ENCODE measurements at regions not wholly inside any gene's neighbourhood (a gene's known extent, or its start where the extent isn't known, plus 50 kb on each side); places are given as distances from the start of the nearest gene placed in this dataset.
"Not testable (repeated sequence)": the region's sequence is repeated elsewhere in the genome, so short reads cannot be mapped to it uniquely, and the experiment has no call there.

GRCh38 chr4:181827246-181827645 is 416.0 kb upstream of the TENM3 start:
- no peak for DNase-seq

GRCh38 chr4:181830404-181831035 is 412.7 kb upstream of the TENM3 start:
- no peak for DNase-seq

DNA sequence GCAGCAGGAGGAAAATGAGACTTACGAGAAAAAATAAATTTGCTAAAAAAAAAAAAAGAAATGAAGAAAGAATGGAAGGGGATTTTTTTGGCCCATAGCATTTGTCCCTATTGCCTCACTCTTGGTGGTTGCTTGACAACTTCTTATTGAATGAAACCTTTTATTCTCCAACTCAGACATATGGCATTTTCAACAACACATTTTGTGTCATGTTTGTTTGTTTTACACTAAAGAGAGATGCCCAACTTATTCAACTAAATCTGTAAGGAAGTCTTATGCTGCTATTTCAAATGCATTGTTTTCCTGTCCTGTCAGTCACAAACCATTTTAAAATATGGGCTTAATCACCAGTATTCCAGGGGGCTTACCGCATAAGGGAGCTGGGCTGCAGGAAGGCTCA is 409.1 kb upstream of the TENM3 start:
- no peak for DNase-seq

DNA sequence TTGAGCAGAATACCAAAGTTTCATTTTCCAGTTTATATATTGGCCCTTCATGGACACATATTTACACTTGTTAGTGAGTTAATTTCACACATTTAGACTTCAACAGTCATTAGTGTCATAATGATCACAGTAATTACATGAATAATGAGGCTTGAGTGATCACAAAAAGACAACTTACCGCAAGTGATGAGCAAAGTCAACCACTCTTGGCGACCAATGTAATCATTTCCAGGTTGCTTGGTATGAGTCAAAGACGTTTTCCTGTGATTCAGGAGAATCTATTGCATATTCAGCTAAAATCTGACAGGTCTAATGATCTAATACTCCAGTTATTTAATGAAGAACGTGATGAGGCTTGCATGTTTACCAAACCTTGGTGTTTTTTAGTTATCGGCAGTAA is 407.9 kb upstream of the TENM3 start:
- DNase-seq = peak; percentile 58

DNA sequence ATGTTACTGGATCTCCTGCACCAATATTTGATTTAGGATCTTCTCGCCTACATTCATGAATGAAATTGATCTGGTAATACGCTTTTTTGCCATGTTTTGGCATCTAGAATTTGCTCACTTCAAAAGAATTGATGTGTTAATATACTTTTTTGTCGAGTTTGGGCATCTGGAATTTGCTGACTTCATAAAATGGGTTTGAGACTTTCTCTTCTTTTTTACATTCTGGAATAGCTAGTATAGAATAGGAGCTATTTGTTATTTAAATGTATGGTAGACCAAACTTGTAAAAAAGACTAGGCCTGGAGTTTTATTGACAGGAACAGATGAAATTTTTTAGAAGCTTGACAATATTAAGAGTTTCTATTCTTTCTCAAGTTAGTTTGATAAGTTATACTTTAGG is 404.9 kb upstream of the TENM3 start:
- DNase-seq = no peak

- not testable (repeated sequence) for DNase-seq
Measured at GRCh38 chr4:181843797-181844196, 399.4 kb upstream of the TENM3 start.

DNA sequence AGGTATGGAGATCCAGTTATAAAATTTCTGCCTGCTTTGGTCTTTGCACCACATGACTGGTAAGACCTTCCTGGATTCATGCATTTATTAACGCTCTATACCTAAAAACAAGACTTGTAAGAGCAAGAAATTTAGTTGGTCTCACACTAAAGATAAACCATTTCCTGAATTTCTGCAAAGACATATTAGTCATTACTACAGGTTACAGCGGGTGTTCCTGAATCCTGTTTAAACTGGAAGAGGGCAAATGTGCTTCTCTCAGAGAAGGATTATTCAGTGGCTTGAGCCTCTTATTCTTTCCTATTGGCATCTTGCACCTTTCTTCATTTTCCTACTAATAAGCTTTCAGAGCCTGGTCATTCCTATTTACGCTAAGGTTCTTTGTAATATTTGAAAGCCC is 397.6 kb upstream of the TENM3 start:
- no peak for DNase-seq

- no peak for DNase-seq
Measured at GRCh38 chr4:181846934-181847333, 396.3 kb upstream of the TENM3 start.

- no peak for DNase-seq
Measured at GRCh38 chr4:181848357-181848756, 394.8 kb upstream of the TENM3 start.

GRCh38 chr4:181849472-181849871 is 393.7 kb upstream of the TENM3 start:
- DNase-seq = no peak

- no peak for DNase-seq
Measured at GRCh38 chr4:181853881-181854511, 389.2 kb upstream of the TENM3 start.

GRCh38 chr4:181855307-181855706 is 387.9 kb upstream of the TENM3 start:
- DNase-seq = no peak

DNA sequence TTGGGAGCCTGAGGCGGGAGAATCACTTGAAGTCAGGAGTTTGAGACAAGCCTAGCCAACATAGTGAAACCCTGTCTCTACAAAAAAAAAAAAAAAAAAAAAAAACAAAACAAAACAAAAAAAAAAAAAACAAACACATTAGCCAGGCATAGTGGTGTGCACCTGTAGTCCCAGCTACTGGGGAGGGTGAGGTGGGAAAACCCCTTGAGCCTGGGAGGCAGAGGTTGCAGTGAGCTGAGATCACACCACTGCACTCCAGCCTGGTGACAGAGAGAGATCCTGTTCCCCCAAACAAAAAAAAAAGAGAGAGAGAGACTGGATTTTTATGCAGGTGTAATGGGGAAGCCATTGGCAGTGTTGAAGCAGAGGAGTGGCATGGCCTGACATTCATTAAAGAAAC is 385.7 kb upstream of the TENM3 start:
- DNase-seq = not testable (repeated sequence)

- peak; percentile 19 for DNase-seq
Measured at GRCh38 chr4:181858741-181859140, 384.5 kb upstream of the TENM3 start.

DNA sequence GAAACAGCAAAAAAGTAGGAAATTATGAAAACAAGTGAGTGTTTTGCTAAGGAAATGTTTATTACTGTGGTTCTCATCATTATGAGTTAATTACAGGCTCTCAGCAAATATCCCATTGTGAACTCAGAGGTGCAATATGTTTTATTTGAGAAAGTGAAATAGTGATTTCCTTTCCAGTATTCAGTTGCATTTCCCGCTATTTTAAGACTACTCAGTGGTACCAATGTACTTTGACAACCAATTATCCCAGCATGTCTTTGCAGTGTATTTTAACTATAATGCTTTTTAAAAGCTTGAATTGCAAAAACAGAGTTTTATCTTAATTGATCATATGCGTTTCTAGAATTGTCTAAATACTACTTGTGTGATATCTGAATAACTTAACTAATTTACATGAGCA is 383.8 kb upstream of the TENM3 start:
- DNase-seq = no peak

DNA sequence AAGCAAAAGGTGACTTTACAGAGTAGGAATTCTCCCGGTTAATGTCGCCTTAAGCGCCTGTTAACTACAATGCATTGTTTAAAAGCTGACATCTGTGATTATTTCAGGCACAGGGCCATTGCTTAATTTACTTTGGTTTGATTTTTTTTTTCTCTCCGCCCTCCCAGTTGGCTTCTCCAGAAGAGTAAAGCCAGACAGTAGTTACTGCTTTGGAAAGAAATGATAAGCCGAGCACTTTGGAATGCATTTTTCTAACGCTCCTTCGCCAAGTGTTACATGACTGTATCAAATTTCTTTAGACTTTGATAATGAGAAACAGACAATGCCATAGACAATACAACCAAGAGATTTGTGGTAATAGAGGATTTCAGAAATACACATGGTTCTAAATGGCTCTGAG is 383.0 kb upstream of the TENM3 start:
- DNase-seq = peak; percentile 92

GRCh38 chr4:181860668-181861067 is 382.5 kb upstream of the TENM3 start:
- DNase-seq = no peak

- peak; percentile 60 for DNase-seq
Measured at GRCh38 chr4:181863856-181864255, 379.3 kb upstream of the TENM3 start.

DNA sequence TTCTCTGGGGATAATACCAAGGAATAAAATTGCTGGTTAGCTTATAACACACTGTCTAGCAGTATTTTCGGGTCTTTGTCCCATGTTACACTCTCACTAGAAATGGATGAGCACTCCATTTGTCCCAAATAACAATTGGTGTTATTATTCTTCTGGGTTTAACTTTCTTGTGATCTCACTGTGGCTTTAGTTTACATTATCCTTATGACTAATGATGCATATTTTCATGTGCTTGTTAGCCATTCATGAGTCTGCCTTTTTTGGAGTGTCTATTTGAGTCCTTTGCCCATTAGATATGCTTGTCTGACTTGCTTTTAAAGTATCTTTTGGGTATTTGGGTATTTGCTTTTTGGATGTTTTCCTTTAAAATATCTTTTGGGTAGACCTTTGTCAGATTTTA is 372.9 kb upstream of the TENM3 start:
- peak; percentile 71 for DNase-seq

DNA sequence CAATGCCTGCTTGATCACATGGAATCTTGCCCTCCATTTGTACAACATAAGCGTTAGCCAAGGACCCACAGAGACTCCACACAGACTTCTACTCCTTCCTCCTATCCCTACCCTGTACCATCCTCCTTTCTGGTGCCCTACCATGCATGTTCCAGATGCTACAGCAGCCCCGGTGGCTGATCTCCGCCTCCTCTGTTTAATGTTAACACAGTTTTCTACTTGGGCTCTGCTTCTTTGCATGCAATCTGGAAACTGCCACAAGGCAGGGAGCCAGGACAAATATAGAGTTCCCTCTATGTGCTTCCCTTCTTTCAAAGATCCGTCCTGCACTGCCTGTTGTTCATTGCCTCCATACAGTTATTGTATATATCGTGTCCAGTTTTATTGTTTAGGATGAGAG is 368.6 kb upstream of the TENM3 start:
- no peak for DNase-seq

GRCh38 chr4:181877329-181877848 is 365.8 kb upstream of the TENM3 start:
- DNase-seq = peak; percentile 76

DNA sequence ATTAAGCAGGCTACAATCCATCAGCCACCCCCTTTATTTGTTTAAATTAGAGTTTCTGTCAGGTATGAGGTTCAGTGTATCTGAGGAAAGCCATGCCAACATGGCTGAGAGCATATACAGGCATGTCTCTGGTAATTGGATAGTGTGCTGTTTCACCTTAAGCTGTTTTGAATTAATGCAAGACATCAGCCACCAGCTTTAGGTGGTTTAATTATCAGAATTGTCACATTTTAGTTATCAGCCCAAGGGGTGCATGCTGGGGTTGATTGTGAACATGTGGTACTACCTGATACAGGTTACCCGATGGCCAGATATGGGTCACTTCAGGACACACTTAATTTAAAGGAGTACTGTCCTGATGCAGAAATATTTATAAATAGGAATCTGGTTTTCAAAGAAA is 353.2 kb upstream of the TENM3 start:
- no peak for DNase-seq

GRCh38 chr4:181890911-181891310 is 352.3 kb upstream of the TENM3 start:
- DNase-seq = no peak

DNA sequence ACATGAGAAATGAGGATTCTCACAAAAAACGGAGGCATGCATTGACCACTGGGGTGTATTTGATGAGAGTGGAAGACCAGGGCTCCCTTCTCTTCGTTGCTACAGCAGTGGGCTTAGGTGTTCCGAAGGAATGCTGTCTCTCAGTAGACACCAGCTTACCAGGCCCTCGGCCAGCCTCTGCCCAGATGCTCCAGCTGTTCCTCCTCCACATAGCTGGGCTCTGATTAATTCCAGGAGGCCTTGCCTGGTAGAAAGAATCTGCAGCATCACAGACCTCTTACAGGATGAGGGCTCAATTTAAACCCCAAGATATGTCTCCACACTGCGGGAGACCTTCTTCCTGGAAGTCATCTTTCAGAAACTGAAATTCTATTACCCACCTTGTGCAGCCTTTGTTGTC is 346.6 kb upstream of the TENM3 start:
- DNase-seq = peak; percentile 52

DNA sequence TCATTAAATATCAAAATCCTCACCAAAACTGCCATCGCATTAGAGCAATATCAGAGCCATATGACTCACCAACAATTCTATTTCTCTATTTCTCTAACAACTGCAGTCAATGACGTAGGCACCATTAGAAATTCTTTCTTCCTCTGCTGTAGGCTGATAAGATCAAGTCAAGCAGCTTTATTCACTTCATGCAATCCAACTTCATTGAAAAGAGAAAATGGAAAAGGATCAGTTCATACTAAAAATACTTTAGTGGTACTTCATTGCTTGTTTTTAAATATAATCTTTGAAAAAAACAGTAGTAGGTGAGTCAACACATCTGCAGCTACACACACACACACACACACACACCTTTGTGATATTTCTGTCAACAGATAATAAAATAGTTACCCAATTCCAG is 345.3 kb upstream of the TENM3 start:
- DNase-seq = peak; percentile 81
